Suprapubic skin (tissue), 4 donors: ENCODE measurements at regions not wholly inside any gene's neighbourhood (a gene's known extent, or its start where the extent isn't known, plus 50 kb on each side); places are given as distances from the start of the nearest gene placed in this dataset.
"Not testable (repeated sequence)": the region's sequence is repeated elsewhere in the genome, so short reads cannot be mapped to it uniquely, and the experiment has no call there.

Source experiments
- DNase-seq, 2 donors: peaks; one replicate each; pipeline ENCODE4 v3.0.0-alpha.2; 2019; ENCODE audit warnings: low spot score in 2 of 2
- H3K27ac ChIP-seq: fragments of 200-600 bp; sonication (generic); one replicate; pipeline ENCODE4 v1.5.1; 2019
- H3K27me3 ChIP-seq: fragments of 200-600 bp; sonication (generic); one replicate; pipeline ENCODE4 v1.5.1; 2019
- H3K36me3 ChIP-seq: fragments of 200-600 bp; sonication (generic); one replicate; pipeline ENCODE4 v1.5.1; 2019
- H3K4me1 ChIP-seq: fragments of 200-600 bp; sonication (generic); one replicate; pipeline ENCODE4 v1.5.1; 2019
- H3K4me3 ChIP-seq: fragments of 200-600 bp; sonication (generic); one replicate; pipeline ENCODE4 v1.5.1; 2019; ENCODE audit warnings: mild to moderate bottlenecking
- H3K9me3 ChIP-seq: fragments of 200-600 bp; sonication (generic); one replicate; pipeline ENCODE4 v1.5.1; 2019
- CTCF ChIP-seq, 2 donors: fragments of 200-600 bp in 1 of 2; fragments of 450-650 bp in 1 of 2; sonication (generic) in 1 of 2; IDR thresholded peaks; one replicate each; pipeline ENCODE4 v1.5.1; 2016 to 2019; ENCODE audit warnings: antibody characterized with exemption in 2 of 2, mild to moderate bottlenecking in 1 of 2, moderate library complexity in 1 of 2
- EP300 ChIP-seq: sonication (generic); formaldehyde crosslinking; IDR thresholded peaks from one replicate; pipeline ENCODE4 v1.6.1; 2017; ENCODE audit warnings: antibody characterized with exemption
- POLR2A ChIP-seq, 2 donors: fragments of 450-650 bp; IDR thresholded peaks; one replicate each; pipeline ENCODE4 v1.6.1; 2017; ENCODE audit warnings: antibody characterized with exemption in 2 of 2, mild to moderate bottlenecking in 2 of 2, moderate library complexity in 2 of 2
- POLR2AphosphoS5 ChIP-seq, 3 donors: sonication (generic); formaldehyde crosslinking; IDR thresholded peaks; one replicate each; pipeline ENCODE4 v1.6.1; 2017; ENCODE audit warnings: antibody characterized with exemption in 3 of 3
- WGBS: methylation state at CpG from one replicate; pipeline ENCODE4 v1.1.5; 2018; 5-methylcytosine and 5-hydroxymethylcytosine counted together

GRCh38 chr12:127048057-127048456 lies 1218.9 kb upstream of the TMEM132C start:
- 92% methylated on average over 1 of the region's 1 CpG for WGBS
- DNase-seq = no peak
- H3K27me3 ChIP-seq = no peaks in the 10 kb centered on the region
- H3K4me1 ChIP-seq = no peaks in the 10 kb centered on the region
- no peak overlapping the region for H3K27ac ChIP-seq
- H3K36me3 ChIP-seq = no peaks in the 10 kb centered on the region
- no peak overlapping the region for H3K4me3 ChIP-seq
- no peaks in the 10 kb centered on the region for H3K9me3 ChIP-seq
- no peak for TF ChIP-seq POLR2AphosphoS5 (IDR thresholded peaks at IDR 0.05)
- TF ChIP-seq CTCF (IDR thresholded peaks at IDR 0.05) = no peak
- no peak for TF ChIP-seq POLR2A (IDR thresholded peaks at IDR 0.05)
- no peak for TF ChIP-seq EP300

- H3K4me3 ChIP-seq, H3K27me3 ChIP-seq, H3K36me3 ChIP-seq, H3K4me1 ChIP-seq, H3K27ac ChIP-seq, DNase-seq, H3K9me3 ChIP-seq: not testable (repeated sequence)
- 82% methylated on average over 6 of the region's 6 CpGs for WGBS
These were observed 1218.4 kb upstream of the TMEM132C start for GRCh38 chr12:127048525-127048924.

- Histone ChIP-seq H3K9me3 (no peaks in the 10 kb centered on the region), H3K27me3 (no peaks in the 10 kb centered on the region), H3K27ac (no peak overlapping the region), H3K4me3 (no peak overlapping the region), H3K4me1 (no peaks in the 10 kb centered on the region), H3K36me3 (no peaks in the 10 kb centered on the region)
- WGBS = 84% methylated on average over 3 of the region's 3 CpGs
- no peak for DNase-seq
- TF ChIP-seq CTCF (IDR thresholded peaks at IDR 0.05) (no peak), POLR2A (IDR thresholded peaks at IDR 0.05) (no peak), POLR2AphosphoS5 (IDR thresholded peaks at IDR 0.05) (no peak), EP300 (no peak)
These were observed 1215.8 kb upstream of the TMEM132C start for GRCh38 chr12:127051139-127051538.

- WGBS = 82% methylated on average over 7 of the region's 7 CpGs
- H3K27me3 ChIP-seq = no peaks in the 10 kb centered on the region
- no peak overlapping the region for H3K27ac ChIP-seq
- no peak overlapping the region for H3K4me3 ChIP-seq
- TF ChIP-seq POLR2AphosphoS5 (IDR thresholded peaks at IDR 0.05) (no peak), EP300 (no peak), POLR2A (IDR thresholded peaks at IDR 0.05) (no peak), CTCF (IDR thresholded peaks at IDR 0.05) (no peak)
- DNase-seq = no peak
- H3K9me3 ChIP-seq = no peaks in the 10 kb centered on the region
- H3K4me1 ChIP-seq = no peaks in the 10 kb centered on the region
- no peaks in the 10 kb centered on the region for H3K36me3 ChIP-seq
These were observed 1214.3 kb upstream of the TMEM132C start for GRCh38 chr12:127052511-127053232.

GRCh38 chr12:127054531-127054930 lies 1212.4 kb upstream of the TMEM132C start:
- 69% methylated on average over 6 of the region's 6 CpGs for WGBS
- no peaks in the 10 kb centered on the region for H3K27me3 ChIP-seq

More at GRCh38 chr12:127054531-127054930, 1212.4 kb upstream of the TMEM132C start:
- H3K9me3 ChIP-seq = no peaks in the 10 kb centered on the region
- no peaks in the 10 kb centered on the region for H3K4me1 ChIP-seq
- DNase-seq = no peak
- H3K36me3 ChIP-seq = no peaks in the 10 kb centered on the region
- TF ChIP-seq POLR2AphosphoS5 (IDR thresholded peaks at IDR 0.05) (no peak), CTCF (IDR thresholded peaks at IDR 0.05) (no peak), EP300 (no peak), POLR2A (IDR thresholded peaks at IDR 0.05) (no peak)
- H3K27ac ChIP-seq = no peak overlapping the region
- no peak overlapping the region for H3K4me3 ChIP-seq
